Epithelial cell of esophagus (primary cell): ENCODE measurements at regions not wholly inside any gene's neighbourhood (a gene's known extent, or its start where the extent isn't known, plus 50 kb on each side); places are given as distances from the start of the nearest gene placed in this dataset.

Experiments
- DNase-seq: peaks from one replicate; pipeline ENCODE4 v3.0.0; 2010; ENCODE audit warnings: low read depth
- H3K4me3 ChIP-seq: 2 replicates; pipeline ENCODE4 v1.5.1; 2011; ENCODE audit warnings: mild to moderate bottlenecking, low read length, control low read depth
- CTCF ChIP-seq: IDR thresholded peaks from 2 replicates; pipeline ENCODE4 v1.5.1; 2011; ENCODE audit warnings: low read depth, mild to moderate bottlenecking, low read length, control low read depth, inconsistent platforms; ENCODE audit not compliant: insufficient read depth; ENCODE audit errors: missing control alignments

- no peak for TF ChIP-seq CTCF
- H3K4me3 ChIP-seq, result no peak overlapping the region
- peak; percentile 68 for DNase-seq
Observed at GRCh38 chr11:96622026-96622634, 232.3 kb downstream of the JRKL start.

GRCh38 chr11:96624126-96624525 is 234.3 kb downstream of the JRKL start:
- TF ChIP-seq CTCF, result no peak
- no peak overlapping the region for H3K4me3 ChIP-seq
- DNase-seq, result no peak

GRCh38 chr11:96627376-96627775 is 237.6 kb downstream of the JRKL start:
- H3K4me3 ChIP-seq, result no peak overlapping the region
- TF ChIP-seq CTCF, result no peak
- no peak for DNase-seq

- TF ChIP-seq CTCF, result no peak
- no peak for DNase-seq
- no peak overlapping the region for H3K4me3 ChIP-seq
Observed at GRCh38 chr11:96635655-96636054, 245.8 kb downstream of the JRKL start.

GRCh38 chr11:96641261-96641660 is 251.4 kb downstream of the JRKL start:
- H3K4me3 ChIP-seq, result no peak overlapping the region
- DNase-seq, result no peak
- no peak for TF ChIP-seq CTCF

- H3K4me3 ChIP-seq, result no peak overlapping the region
- no peak for TF ChIP-seq CTCF
- DNase-seq, result no peak
Observed at GRCh38 chr11:96642583-96642982, 252.8 kb downstream of the JRKL start.

- TF ChIP-seq CTCF, result no peak
- H3K4me3 ChIP-seq, result no peak overlapping the region
- no peak for DNase-seq
Observed at GRCh38 chr11:96643173-96643572, 253.4 kb downstream of the JRKL start.
